GM23338 (cell line): ENCODE measurements at regions not wholly inside any gene's neighbourhood (a gene's known extent, or its start where the extent isn't known, plus 50 kb on each side); places are given as distances from the start of the nearest gene placed in this dataset.

Source experiments
- ATAC-seq: fragments of 200-7000 bp; cut with Tn5 transposase; 3 replicates; pipeline ENCODE4 v1.9.1; 2020
- DNase-seq: peaks from one replicate; pipeline ENCODE4 v3.0.0-alpha.2; 2015; ENCODE audit warnings: low spot score
- H2AFZ ChIP-seq: fragments of 200-600 bp; sonication (generic); 2 replicates; pipeline ENCODE4 v1.8.0; 2016; ENCODE audit warnings: antibody characterized with exemption, mild to moderate bottlenecking, moderate library complexity
- H3F3A ChIP-seq: fragments of 200-600 bp; sonication (generic); replicated peaks from 2 replicates; pipeline ENCODE4 v1.8.0; 2017; ENCODE audit warnings: antibody characterized with exemption, mixed run types, low read depth
- H3K27ac ChIP-seq: fragments of 200-600 bp; sonication (generic); 2 replicates; pipeline ENCODE4 v1.6.1; 2016; ENCODE audit warnings: low read depth
- H3K27me3 ChIP-seq: fragments of 200-600 bp; sonication (generic); 2 replicates; pipeline ENCODE4 v1.8.0; 2016; ENCODE audit warnings: mild to moderate bottlenecking, mixed run types, moderate library complexity; ENCODE audit not compliant: insufficient read depth
- H3K36me3 ChIP-seq: fragments of 200-600 bp; sonication (generic); 2 replicates; pipeline ENCODE4 v1.8.0; 2016; ENCODE audit warnings: mild to moderate bottlenecking; ENCODE audit not compliant: insufficient read depth
- H3K4me1 ChIP-seq: fragments of 200-600 bp; sonication (generic); 2 replicates; pipeline ENCODE4 v1.8.0; 2016; ENCODE audit warnings: mild to moderate bottlenecking, moderate library complexity; ENCODE audit not compliant: insufficient read depth
- H3K4me2 ChIP-seq: fragments of 200-600 bp; sonication (generic); 2 replicates; pipeline ENCODE4 v1.7.1; 2017; ENCODE audit warnings: mixed run types
- H3K4me3 ChIP-seq: fragments of 200-600 bp; sonication (generic); 2 replicates; pipeline ENCODE4 v1.6.1; 2016; ENCODE audit warnings: mixed run types
- H3K79me2 ChIP-seq: fragments of 200-600 bp; sonication (generic); replicated peaks from 2 replicates; pipeline ENCODE4 v1.8.0; 2017; ENCODE audit warnings: mild to moderate bottlenecking; ENCODE audit not compliant: insufficient read depth
- H3K9me2 ChIP-seq: fragments of 200-600 bp; sonication (generic); 2 replicates; pipeline ENCODE4 v1.8.0; 2017; ENCODE audit not compliant: insufficient read depth
- H4K20me1 ChIP-seq: fragments of 200-600 bp; sonication (generic); replicated peaks from 2 replicates; pipeline ENCODE4 v1.8.0; 2017; ENCODE audit warnings: mild to moderate bottlenecking; ENCODE audit not compliant: insufficient read depth
- H3K27ac Mint-ChIP-seq: 2 replicates; pipeline ENCODE4 v1.8.0; 2020; ENCODE audit warnings: inconsistent platforms, mild to moderate bottlenecking, moderate library complexity, mixed read lengths
- H3K27me3 Mint-ChIP-seq: 3 replicates; pipeline ENCODE4 v1.8.0; 2022; ENCODE audit warnings: low read depth, mild to moderate bottlenecking, moderate library complexity, mixed read lengths, inconsistent platforms; ENCODE audit not compliant: insufficient read depth, poor library complexity
- H3K36me3 Mint-ChIP-seq: 3 replicates; pipeline ENCODE4 v1.8.0; 2021; ENCODE audit warnings: low read depth, mild to moderate bottlenecking, inconsistent platforms, moderate library complexity, mixed read lengths
- H3K4me1 Mint-ChIP-seq: 3 replicates; pipeline ENCODE4 v1.8.0; 2020; ENCODE audit warnings: mild to moderate bottlenecking, inconsistent platforms, mixed read lengths
- H3K4me3 Mint-ChIP-seq: 3 replicates; pipeline ENCODE4 v1.8.0; 2021; ENCODE audit warnings: moderate library complexity, mild to moderate bottlenecking, inconsistent platforms, mixed read lengths
- H3K9me3 Mint-ChIP-seq: 3 replicates; pipeline ENCODE4 v1.8.0; 2020; ENCODE audit warnings: moderate library complexity, mild to moderate bottlenecking, inconsistent platforms, mixed read lengths
- CREB1 ChIP-seq: fragments of 250-450 bp; sonication (Bioruptor Pico); IDR thresholded peaks from 2 replicates; pipeline ENCODE4 v1.5.0; 2020; ENCODE audit warnings: low read depth, mild to moderate bottlenecking, moderate library complexity
- JUNB ChIP-seq: IDR thresholded peaks from one replicate; pipeline ENCODE4 v1.6.1; 2016; ENCODE audit warnings: antibody characterized with exemption; ENCODE audit not compliant: unreplicated experiment
- STAT1 ChIP-seq: IDR thresholded peaks from one replicate; pipeline ENCODE4 v1.6.1; 2016; ENCODE audit warnings: antibody characterized with exemption; ENCODE audit not compliant: unreplicated experiment
- ZNF114 ChIP-seq: fragments of 250-450 bp; sonication (Bioruptor Pico); IDR thresholded peaks from 2 replicates; pipeline ENCODE4 v1.5.0; 2020; ENCODE audit warnings: mild to moderate bottlenecking, moderate library complexity
- ZNF331 ChIP-seq: fragments of 250-450 bp; sonication (Bioruptor Pico); IDR thresholded peaks from 2 replicates; pipeline ENCODE4 v1.5.0; 2020; ENCODE audit warnings: low read depth, mild to moderate bottlenecking, moderate library complexity
- TF ChIP-seq, protein P1 (sequence below): fragments of 250-450 bp; sonication (Bioruptor Pico); IDR thresholded peaks from 2 replicates; pipeline ENCODE4 v1.5.0; 2020; ENCODE audit warnings: mild to moderate bottlenecking, moderate library complexity
- TF ChIP-seq, protein P2 (sequence below): IDR thresholded peaks from one replicate; pipeline ENCODE4 v1.6.1; 2018; ENCODE audit warnings: antibody characterized with exemption; ENCODE audit not compliant: unreplicated experiment

DNA sequence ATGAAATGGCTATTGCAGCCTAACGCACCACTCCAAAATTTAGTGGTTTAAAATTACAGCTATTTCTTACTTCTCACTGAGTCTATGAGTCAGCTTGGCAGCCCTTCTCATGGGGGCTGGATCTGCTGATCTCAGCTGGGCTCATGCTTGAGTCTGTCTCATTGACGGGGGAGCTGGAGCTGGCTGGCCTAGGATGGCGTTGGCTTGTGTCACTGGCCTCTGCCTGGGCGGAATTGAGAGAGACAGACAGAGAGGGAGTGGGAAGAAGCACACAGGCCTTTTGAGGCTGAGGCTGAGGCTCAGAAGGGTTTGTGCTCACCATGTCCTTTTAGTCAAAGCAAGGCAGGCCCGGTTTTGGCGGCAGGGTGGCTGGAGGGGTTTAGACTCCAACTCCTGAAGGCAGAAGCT, 412.1 kb upstream of the MYT1L start (continued):
- TF ChIP-seq, protein P1, sequence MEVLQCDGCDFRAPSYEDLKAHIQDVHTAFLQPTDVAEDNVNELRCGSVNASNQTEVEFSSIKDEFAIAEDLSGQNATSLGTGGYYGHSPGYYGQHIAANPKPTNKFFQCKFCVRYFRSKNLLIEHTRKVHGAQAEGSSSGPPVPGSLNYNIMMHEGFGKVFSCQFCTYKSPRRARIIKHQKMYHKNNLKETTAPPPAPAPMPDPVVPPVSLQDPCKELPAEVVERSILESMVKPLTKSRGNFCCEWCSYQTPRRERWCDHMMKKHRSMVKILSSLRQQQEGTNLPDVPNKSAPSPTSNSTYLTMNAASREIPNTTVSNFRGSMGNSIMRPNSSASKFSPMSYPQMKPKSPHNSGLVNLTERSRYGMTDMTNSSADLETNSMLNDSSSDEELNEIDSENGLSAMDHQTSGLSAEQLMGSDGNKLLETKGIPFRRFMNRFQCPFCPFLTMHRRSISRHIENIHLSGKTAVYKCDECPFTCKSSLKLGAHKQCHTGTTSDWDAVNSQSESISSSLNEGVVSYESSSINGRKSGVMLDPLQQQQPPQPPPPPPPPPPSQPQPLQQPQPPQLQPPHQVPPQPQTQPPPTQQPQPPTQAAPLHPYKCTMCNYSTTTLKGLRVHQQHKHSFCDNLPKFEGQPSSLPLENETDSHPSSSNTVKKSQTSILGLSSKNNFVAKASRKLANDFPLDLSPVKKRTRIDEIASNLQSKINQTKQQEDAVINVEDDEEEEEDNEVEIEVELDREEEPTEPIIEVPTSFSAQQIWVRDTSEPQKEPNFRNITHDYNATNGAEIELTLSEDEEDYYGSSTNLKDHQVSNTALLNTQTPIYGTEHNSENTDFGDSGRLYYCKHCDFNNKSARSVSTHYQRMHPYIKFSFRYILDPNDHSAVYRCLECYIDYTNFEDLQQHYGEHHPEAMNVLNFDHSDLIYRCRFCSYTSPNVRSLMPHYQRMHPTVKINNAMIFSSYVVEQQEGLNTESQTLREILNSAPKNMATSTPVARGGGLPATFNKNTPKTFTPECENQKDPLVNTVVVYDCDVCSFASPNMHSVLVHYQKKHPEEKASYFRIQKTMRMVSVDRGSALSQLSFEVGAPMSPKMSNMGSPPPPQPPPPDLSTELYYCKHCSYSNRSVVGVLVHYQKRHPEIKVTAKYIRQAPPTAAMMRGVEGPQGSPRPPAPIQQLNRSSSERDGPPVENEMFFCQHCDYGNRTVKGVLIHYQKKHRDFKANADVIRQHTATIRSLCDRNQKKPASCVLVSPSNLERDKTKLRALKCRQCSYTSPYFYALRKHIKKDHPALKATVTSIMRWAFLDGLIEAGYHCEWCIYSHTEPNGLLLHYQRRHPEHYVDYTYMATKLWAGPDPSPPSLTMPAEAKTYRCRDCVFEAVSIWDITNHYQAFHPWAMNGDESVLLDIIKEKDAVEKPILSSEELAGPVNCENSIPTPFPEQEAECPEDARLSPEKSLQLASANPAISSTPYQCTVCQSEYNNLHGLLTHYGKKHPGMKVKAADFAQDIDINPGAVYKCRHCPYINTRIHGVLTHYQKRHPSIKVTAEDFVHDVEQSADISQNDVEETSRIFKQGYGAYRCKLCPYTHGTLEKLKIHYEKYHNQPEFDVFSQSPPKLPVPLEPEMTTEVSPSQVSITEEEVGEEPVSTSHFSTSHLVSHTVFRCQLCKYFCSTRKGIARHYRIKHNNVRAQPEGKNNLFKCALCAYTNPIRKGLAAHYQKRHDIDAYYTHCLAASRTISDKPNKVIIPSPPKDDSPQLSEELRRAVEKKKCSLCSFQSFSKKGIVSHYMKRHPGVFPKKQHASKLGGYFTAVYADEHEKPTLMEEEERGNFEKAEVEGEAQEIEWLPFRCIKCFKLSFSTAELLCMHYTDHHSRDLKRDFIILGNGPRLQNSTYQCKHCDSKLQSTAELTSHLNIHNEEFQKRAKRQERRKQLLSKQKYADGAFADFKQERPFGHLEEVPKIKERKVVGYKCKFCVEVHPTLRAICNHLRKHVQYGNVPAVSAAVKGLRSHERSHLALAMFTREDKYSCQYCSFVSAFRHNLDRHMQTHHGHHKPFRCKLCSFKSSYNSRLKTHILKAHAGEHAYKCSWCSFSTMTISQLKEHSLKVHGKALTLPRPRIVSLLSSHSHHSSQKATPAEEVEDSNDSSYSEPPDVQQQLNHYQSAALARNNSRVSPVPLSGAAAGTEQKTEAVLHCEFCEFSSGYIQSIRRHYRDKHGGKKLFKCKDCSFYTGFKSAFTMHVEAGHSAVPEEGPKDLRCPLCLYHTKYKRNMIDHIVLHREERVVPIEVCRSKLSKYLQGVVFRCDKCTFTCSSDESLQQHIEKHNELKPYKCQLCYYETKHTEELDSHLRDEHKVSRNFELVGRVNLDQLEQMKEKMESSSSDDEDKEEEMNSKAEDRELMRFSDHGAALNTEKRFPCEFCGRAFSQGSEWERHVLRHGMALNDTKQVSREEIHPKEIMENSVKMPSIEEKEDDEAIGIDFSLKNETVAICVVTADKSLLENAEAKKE = no peak
- TF ChIP-seq CREB1 (CRISPR knock-in tag) (no peak), ZNF331 (CRISPR knock-in tag) (no peak)

DNA sequence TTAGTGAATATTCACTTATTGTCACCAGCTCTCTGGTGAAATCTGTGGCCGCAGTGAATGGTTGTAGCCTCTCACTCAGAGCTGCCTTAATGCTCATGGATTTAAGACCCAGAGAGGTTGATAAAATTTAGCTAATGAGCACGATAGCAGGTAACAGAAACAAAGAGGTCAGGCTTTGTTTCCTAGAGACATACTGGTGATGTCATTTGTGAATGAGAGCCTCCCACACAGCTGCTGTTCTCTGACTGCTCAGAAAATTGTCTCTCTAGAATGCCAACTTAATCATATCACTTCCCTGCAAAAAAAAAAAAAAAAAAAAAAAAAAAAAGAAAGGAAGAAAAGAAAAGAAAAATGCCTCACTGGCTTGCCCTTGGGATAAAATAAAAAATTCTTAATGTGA, 411.7 kb upstream of the MYT1L start:
- no peak for DNase-seq
- Histone ChIP-seq H3K4me3 (no peak overlapping the region), H3K4me1 (no peaks in the 10 kb centered on the region), H2AFZ (no peak overlapping the region), H3K27me3 (no peaks in the 10 kb centered on the region), H3K27ac (no peak overlapping the region), H3K79me2 (no peaks in the 10 kb centered on the region), H3K4me2 (no peak overlapping the region), H3K36me3 (no peaks in the 10 kb centered on the region), H3K9me2 (peaks cover 3% of the 10 kb centered on the region; the same call in 1 of the 2 replicates), H3F3A (no peaks in the 10 kb centered on the region), H4K20me1 (no peaks in the 10 kb centered on the region)
- Mint-ChIP-seq H3K36me3 (no peaks in the 10 kb centered on the region; the same call in 2 of the 3 replicates), H3K9me3 (peaks cover 12% of the 10 kb centered on the region), H3K27me3 (peaks cover 2% of the 10 kb centered on the region), H3K4me3 (no peak overlapping the region), H3K27ac (no peak overlapping the region), H3K4me1 (peaks cover 7% of the 10 kb centered on the region)
- no peak for ATAC-seq
- no peak for TF ChIP-seq ZNF114 (CRISPR knock-in tag)
- no peak for TF ChIP-seq JUNB
- no peak for TF ChIP-seq STAT1
- TF ChIP-seq, protein P2, sequence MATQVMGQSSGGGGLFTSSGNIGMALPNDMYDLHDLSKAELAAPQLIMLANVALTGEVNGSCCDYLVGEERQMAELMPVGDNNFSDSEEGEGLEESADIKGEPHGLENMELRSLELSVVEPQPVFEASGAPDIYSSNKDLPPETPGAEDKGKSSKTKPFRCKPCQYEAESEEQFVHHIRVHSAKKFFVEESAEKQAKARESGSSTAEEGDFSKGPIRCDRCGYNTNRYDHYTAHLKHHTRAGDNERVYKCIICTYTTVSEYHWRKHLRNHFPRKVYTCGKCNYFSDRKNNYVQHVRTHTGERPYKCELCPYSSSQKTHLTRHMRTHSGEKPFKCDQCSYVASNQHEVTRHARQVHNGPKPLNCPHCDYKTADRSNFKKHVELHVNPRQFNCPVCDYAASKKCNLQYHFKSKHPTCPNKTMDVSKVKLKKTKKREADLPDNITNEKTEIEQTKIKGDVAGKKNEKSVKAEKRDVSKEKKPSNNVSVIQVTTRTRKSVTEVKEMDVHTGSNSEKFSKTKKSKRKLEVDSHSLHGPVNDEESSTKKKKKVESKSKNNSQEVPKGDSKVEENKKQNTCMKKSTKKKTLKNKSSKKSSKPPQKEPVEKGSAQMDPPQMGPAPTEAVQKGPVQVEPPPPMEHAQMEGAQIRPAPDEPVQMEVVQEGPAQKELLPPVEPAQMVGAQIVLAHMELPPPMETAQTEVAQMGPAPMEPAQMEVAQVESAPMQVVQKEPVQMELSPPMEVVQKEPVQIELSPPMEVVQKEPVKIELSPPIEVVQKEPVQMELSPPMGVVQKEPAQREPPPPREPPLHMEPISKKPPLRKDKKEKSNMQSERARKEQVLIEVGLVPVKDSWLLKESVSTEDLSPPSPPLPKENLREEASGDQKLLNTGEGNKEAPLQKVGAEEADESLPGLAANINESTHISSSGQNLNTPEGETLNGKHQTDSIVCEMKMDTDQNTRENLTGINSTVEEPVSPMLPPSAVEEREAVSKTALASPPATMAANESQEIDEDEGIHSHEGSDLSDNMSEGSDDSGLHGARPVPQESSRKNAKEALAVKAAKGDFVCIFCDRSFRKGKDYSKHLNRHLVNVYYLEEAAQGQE = no peak
